ENCODE measurements at regions not wholly inside any gene's neighbourhood (a gene's known extent, or its start where the extent isn't known, plus 50 kb on each side); places are given as distances from the start of the nearest gene placed in this dataset.

GRCh38 chr12:63078906-63079305, 72.1 kb downstream of the AVPR1A start:
- Histone ChIP-seq H3K9me3 (ENCODE audit: low read depth) (no peaks in the 10 kb centered on the region), H3K36me3 (no peaks in the 10 kb centered on the region), H4K20me1 (ENCODE audit: low read depth) (no peaks in the 10 kb centered on the region), H3K27ac (no peak overlapping the region), H3K4me1 (peaks cover 7% of the 10 kb centered on the region), H3K27me3 (no peaks in the 10 kb centered on the region), H3K4me2 (no peak overlapping the region), H2AFZ (replicated peaks) (no peak overlapping the region), H3K79me2 (ENCODE audit: low read depth) (no peaks in the 10 kb centered on the region), H3K4me3 (no peak overlapping the region), H3F3A (ENCODE audit: low read depth) (no peaks in the 10 kb centered on the region), H3K9ac (no peak overlapping the region)
- Mint-ChIP-seq H3K36me3 (no peaks in the 10 kb centered on the region), H3K27ac (no peak overlapping the region), H3K27me3 (ENCODE audit: insufficient read depth, low read depth) (no peaks in the 10 kb centered on the region), H3K4me3 (no peak overlapping the region), H3K9me3 (no peaks in the 10 kb centered on the region), H3K4me1 (peaks cover 17% of the 10 kb centered on the region)
- TF ChIP-seq EZH2phosphoT487 (IDR thresholded peaks at IDR 0.05): no peak
- no peak for TF ChIP-seq EZH2 (IDR thresholded peaks at IDR 0.05)
- TF ChIP-seq CTCF (IDR thresholded peaks at IDR 0.05): no peak
- peak; percentile 20 for DNase-seq (ENCODE audit: low spot score)

DNA sequence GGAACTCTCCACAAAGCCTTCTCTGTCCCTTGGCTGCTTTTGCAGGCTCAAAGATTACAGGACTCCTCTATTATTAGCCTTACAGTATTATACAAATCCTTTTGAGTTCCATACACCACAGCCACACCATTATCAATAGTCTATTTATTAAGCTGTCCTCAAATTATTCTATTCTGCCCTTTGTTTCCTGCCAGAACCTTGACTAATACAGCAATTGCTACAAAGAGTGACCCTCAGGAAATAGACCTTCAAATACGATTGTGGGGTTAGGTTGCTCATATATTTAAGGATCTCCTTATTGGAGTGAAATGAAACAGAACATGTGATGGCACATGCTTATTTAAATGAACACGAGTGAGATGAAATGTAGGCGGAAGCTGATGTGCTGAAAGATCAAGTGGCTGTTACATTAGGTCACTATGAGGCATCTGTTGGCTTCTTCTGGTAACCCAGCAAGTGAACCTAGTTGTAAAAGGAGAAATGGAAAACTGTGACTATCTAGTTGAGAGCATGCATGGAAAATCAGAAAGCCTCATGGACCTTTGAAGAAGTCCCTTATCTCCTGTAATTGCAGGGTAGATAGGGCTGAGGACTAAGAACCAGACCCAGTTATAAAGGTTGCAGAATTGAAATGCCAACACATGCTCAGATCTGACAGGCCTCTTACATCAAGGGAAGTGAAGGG, 75.5 kb downstream of the AVPR1A start:
- Mint-ChIP-seq H3K4me1 (peaks cover 16% of the 10 kb centered on the region), H3K27ac (no peak overlapping the region), H3K9me3 (no peaks in the 10 kb centered on the region), H3K36me3 (no peaks in the 10 kb centered on the region), H3K4me3 (no peak overlapping the region), H3K27me3 (ENCODE audit: insufficient read depth, low read depth) (peaks cover 2% of the 10 kb centered on the region)
- Histone ChIP-seq H3K4me3 (no peak overlapping the region), H3K4me1 (peaks cover 7% of the 10 kb centered on the region), H2AFZ (replicated peaks) (no peak overlapping the region), H3K9ac (no peak overlapping the region), H3K27me3 (no peaks in the 10 kb centered on the region), H3K4me2 (no peak overlapping the region), H3F3A (ENCODE audit: low read depth) (no peaks in the 10 kb centered on the region), H3K36me3 (no peaks in the 10 kb centered on the region), H3K9me3 (ENCODE audit: low read depth) (no peaks in the 10 kb centered on the region), H4K20me1 (ENCODE audit: low read depth) (no peaks in the 10 kb centered on the region), H3K27ac (no peak overlapping the region), H3K79me2 (ENCODE audit: low read depth) (no peaks in the 10 kb centered on the region)
- TF ChIP-seq EZH2phosphoT487 (IDR thresholded peaks at IDR 0.05): no peak
- TF ChIP-seq CTCF (IDR thresholded peaks at IDR 0.05): no peak
- no peak for DNase-seq (ENCODE audit: low spot score)

DNA sequence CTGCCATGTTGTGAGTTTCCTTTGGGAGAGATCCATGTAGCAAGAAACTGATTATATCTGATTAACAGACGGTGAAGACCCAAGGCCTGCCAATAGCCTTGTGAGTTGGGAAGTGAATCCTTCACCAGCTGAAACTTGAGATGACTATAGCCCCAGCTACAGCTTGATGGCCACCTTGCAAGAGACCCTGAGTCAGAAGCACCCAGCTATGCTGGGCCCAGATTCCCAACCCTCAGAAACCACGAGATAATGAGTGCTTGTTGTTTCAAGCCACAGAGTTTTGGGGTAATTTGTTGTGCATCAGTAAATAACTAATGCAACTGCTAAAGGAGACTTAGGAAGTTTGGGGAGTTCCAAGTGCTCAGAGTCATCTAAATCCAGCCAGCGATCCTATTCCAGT, 80.3 kb downstream of the AVPR1A start:
- no peaks in the 10 kb centered on the region for H3K27me3 ChIP-seq
- H3F3A ChIP-seq (ENCODE audit: low read depth): no peaks in the 10 kb centered on the region
- no peak overlapping the region for H2AFZ ChIP-seq (replicated peaks)
- H3K4me1 Mint-ChIP-seq: peaks cover 13% of the 10 kb centered on the region
- no peaks in the 10 kb centered on the region for H3K36me3 ChIP-seq
- no peak overlapping the region for H3K27ac ChIP-seq
- H3K27ac Mint-ChIP-seq: no peak overlapping the region
- no peak for TF ChIP-seq EZH2 (IDR thresholded peaks at IDR 0.05)
- TF ChIP-seq CTCF (IDR thresholded peaks at IDR 0.05): no peak
- no peak for TF ChIP-seq EZH2phosphoT487 (IDR thresholded peaks at IDR 0.05)
- H4K20me1 ChIP-seq (ENCODE audit: low read depth): no peaks in the 10 kb centered on the region
- peaks cover 2% of the 10 kb centered on the region for H3K27me3 Mint-ChIP-seq (ENCODE audit: insufficient read depth, low read depth)
- no peak overlapping the region for H3K9ac ChIP-seq
- no peaks in the 10 kb centered on the region for H3K9me3 ChIP-seq (ENCODE audit: low read depth)
- no peak overlapping the region for H3K4me2 ChIP-seq
- no peak overlapping the region for H3K4me3 Mint-ChIP-seq
- H3K9me3 Mint-ChIP-seq: no peaks in the 10 kb centered on the region
- DNase-seq (ENCODE audit: low spot score): no peak
- no peaks in the 10 kb centered on the region for H3K36me3 Mint-ChIP-seq
- peaks cover 10% of the 10 kb centered on the region for H3K4me1 ChIP-seq
- no peaks in the 10 kb centered on the region for H3K79me2 ChIP-seq (ENCODE audit: low read depth)
- no peak overlapping the region for H3K4me3 ChIP-seq
